ENCODE measurements at regions not wholly inside any gene's neighbourhood (a gene's known extent, or its start where the extent isn't known, plus 50 kb on each side); places are given as distances from the start of the nearest gene placed in this dataset.

GRCh38 chr22:48825802-48826520 lies 1001.7 kb downstream of the BRD1 start:
- Histone ChIP-seq H3K27me3 (ENCODE audit: low read length) (no peaks in the 10 kb centered on the region), H3K4me3 (ENCODE audit: insufficient read depth, low read length, poor library complexity, severe bottlenecking) (no peak overlapping the region), H3F3A (ENCODE audit: insufficient read depth) (no peaks in the 10 kb centered on the region), H3K27ac (ENCODE audit: low read depth, low read length) (no peak overlapping the region), H3K9me3 (ENCODE audit: insufficient read depth, low read length) (no peaks in the 10 kb centered on the region), H3K36me3 (ENCODE audit: low read length) (no peaks in the 10 kb centered on the region), H3K9me2 (replicated peaks; ENCODE audit: insufficient read depth, low read length) (no peaks in the 10 kb centered on the region), H3K9ac (ENCODE audit: low read length) (no peak overlapping the region), H3K79me2 (ENCODE audit: insufficient read depth, low read length) (no peaks in the 10 kb centered on the region), H2AFZ (ENCODE audit: low read depth, low read length, severe bottlenecking) (no peak overlapping the region), H3K4me2 (ENCODE audit: low read depth, low read length, poor library complexity, severe bottlenecking) (no peak overlapping the region), H4K20me1 (ENCODE audit: low read depth, low read length) (no peaks in the 10 kb centered on the region)
- TF ChIP-seq EZH2phosphoT487 (conservative IDR thresholded peaks at IDR 0.05; ENCODE audit: low read length): no peak

DNA sequence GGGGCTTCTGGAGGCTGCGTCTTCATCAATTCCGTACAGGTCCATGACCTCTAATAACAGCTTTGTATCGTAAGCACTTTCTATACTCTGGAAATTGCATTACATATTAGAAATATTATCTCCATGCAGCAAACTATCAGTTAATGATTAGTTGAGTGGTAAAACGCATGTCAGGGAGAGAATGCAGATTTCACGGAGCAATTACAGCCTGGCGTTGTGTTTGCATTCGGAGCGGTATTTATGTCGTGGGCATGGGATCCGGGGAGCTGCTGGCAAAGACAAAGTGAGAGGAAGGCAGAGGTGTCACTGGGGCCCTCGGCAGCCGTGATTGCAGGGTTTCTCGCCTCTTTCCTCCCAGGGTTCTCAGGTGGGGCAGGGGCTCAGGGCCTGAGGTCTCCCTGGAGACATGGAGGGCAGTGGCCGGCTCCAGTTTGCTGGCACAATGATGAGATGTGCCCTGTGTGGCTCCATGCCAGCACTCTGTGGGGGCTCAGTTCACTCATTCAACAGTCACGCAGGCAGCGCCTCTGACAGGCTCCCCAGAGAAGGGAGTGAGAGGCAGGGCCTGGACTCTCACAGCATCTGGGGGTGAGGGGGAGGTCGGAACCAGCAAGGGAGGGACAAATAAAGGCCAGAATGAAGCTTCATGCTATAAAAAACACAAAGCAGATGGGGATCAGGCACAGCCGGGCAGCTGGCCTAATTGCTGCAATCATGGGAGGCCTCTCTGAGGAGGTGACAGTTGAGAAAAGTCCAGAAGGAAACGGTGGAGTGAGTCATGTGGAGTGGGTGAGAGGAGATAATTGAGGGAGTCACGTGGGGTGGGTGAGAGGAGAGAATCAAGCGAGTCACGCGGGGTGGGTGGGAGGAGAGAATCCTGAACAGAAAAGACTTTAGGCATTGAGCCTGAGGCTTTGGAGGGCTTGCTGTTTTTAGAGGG lies 1002.7 kb downstream of the BRD1 start:
- Histone ChIP-seq H2AFZ (ENCODE audit: low read depth, low read length, severe bottlenecking) (no peak overlapping the region), H3K4me3 (ENCODE audit: insufficient read depth, low read length, poor library complexity, severe bottlenecking) (no peak overlapping the region), H3K27ac (ENCODE audit: low read depth, low read length) (no peak overlapping the region), H3K79me2 (ENCODE audit: insufficient read depth, low read length) (no peaks in the 10 kb centered on the region), H3K9ac (ENCODE audit: low read length) (no peak overlapping the region), H3F3A (ENCODE audit: insufficient read depth) (no peaks in the 10 kb centered on the region), H3K4me2 (ENCODE audit: low read depth, low read length, poor library complexity, severe bottlenecking) (no peak overlapping the region), H3K27me3 (ENCODE audit: low read length) (no peaks in the 10 kb centered on the region), H4K20me1 (ENCODE audit: low read depth, low read length) (no peaks in the 10 kb centered on the region), H3K9me2 (replicated peaks; ENCODE audit: insufficient read depth, low read length) (no peaks in the 10 kb centered on the region), H3K36me3 (ENCODE audit: low read length) (no peaks in the 10 kb centered on the region), H3K9me3 (ENCODE audit: insufficient read depth, low read length) (no peaks in the 10 kb centered on the region)
- TF ChIP-seq EZH2phosphoT487 (conservative IDR thresholded peaks at IDR 0.05; ENCODE audit: low read length): no peak
- no peak for TF ChIP-seq CTCF (IDR thresholded peaks at IDR 0.05; ENCODE audit: insufficient read depth, low read length, poor library complexity, severe bottlenecking)

DNA sequence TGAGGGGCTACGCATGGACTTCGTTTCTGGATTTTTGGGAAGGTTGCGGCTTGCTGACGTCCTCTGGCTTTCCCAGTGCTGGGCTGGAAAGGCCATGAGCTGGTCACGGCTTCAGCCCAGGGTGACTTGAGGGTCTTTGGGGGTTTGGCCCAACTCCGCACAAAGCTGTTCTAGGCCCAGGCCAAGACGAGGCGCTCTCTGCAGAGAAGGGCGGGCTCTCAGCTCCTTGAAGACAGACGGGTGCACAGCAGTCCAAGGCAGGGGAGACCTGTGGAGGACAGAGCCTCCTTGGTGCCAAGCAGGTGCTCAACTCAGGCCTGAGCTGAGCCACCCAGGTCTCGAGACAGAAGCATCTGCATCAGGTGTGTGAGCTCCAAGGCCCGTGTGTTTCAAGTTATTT lies 1003.7 kb downstream of the BRD1 start:
- H3K36me3 ChIP-seq (ENCODE audit: low read length): no peaks in the 10 kb centered on the region
- H3K9me3 ChIP-seq (ENCODE audit: insufficient read depth, low read length): no peaks in the 10 kb centered on the region
- no peak overlapping the region for H3K4me2 ChIP-seq (ENCODE audit: low read depth, low read length, poor library complexity, severe bottlenecking)
- no peak overlapping the region for H3K27ac ChIP-seq (ENCODE audit: low read depth, low read length)
- no peak overlapping the region for H3K4me3 ChIP-seq (ENCODE audit: insufficient read depth, low read length, poor library complexity, severe bottlenecking)
- H3K9me2 ChIP-seq (replicated peaks; ENCODE audit: insufficient read depth, low read length): no peaks in the 10 kb centered on the region
- no peaks in the 10 kb centered on the region for H3K27me3 ChIP-seq (ENCODE audit: low read length)
- no peaks in the 10 kb centered on the region for H3K79me2 ChIP-seq (ENCODE audit: insufficient read depth, low read length)
- no peaks in the 10 kb centered on the region for H4K20me1 ChIP-seq (ENCODE audit: low read depth, low read length)
- no peaks in the 10 kb centered on the region for H3F3A ChIP-seq (ENCODE audit: insufficient read depth)
- no peak overlapping the region for H3K9ac ChIP-seq (ENCODE audit: low read length)
- TF ChIP-seq EZH2phosphoT487 (conservative IDR thresholded peaks at IDR 0.05; ENCODE audit: low read length) (no peak), CTCF (IDR thresholded peaks at IDR 0.05; ENCODE audit: insufficient read depth, low read length, poor library complexity, severe bottlenecking) (no peak)
- H2AFZ ChIP-seq (ENCODE audit: low read depth, low read length, severe bottlenecking): no peak overlapping the region
